BLaER1 (cell line): ENCODE measurements at regions not wholly inside any gene's neighbourhood (a gene's known extent, or its start where the extent isn't known, plus 50 kb on each side); places are given as distances from the start of the nearest gene placed in this dataset.
"Not testable (repeated sequence)": the region's sequence is repeated elsewhere in the genome, so short reads cannot be mapped to it uniquely, and the experiment has no call there.

Experiments used
- H3K27ac ChIP-seq: shearing (Covaris generic); formaldehyde crosslinking; 2 replicates; pipeline ENCODE4 v1.8.1; 2022
- H3K27me3 ChIP-seq: shearing (Covaris generic); formaldehyde crosslinking; 2 replicates; pipeline ENCODE4 v1.8.1; 2022
- H3K36me3 ChIP-seq: shearing (Covaris generic); formaldehyde crosslinking; 2 replicates; pipeline ENCODE4 v1.8.1; 2022
- H3K4me1 ChIP-seq: shearing (Covaris generic); formaldehyde crosslinking; 2 replicates; pipeline ENCODE4 v1.8.1; 2022
- H3K4me2 ChIP-seq: shearing (Covaris generic); formaldehyde crosslinking; 2 replicates; pipeline ENCODE4 v1.8.1; 2022
- H3K4me3 ChIP-seq: shearing (Covaris generic); formaldehyde crosslinking; 2 replicates; pipeline ENCODE4 v1.8.1; 2022
- H3K9ac ChIP-seq: shearing (Covaris generic); formaldehyde crosslinking; 2 replicates; pipeline ENCODE4 v1.8.1; 2022
- H3K9me3 ChIP-seq: shearing (Covaris generic); formaldehyde crosslinking; 2 replicates; pipeline ENCODE4 v1.8.1; 2022
- H4K20me1 ChIP-seq: shearing (Covaris generic); formaldehyde crosslinking; 2 replicates; pipeline ENCODE4 v1.8.1; 2022
- Cebpa-rat ChIP-seq: shearing (Covaris generic); IDR thresholded peaks from 2 replicates; pipeline ENCODE4 v1.8.1; 2022

DNA sequence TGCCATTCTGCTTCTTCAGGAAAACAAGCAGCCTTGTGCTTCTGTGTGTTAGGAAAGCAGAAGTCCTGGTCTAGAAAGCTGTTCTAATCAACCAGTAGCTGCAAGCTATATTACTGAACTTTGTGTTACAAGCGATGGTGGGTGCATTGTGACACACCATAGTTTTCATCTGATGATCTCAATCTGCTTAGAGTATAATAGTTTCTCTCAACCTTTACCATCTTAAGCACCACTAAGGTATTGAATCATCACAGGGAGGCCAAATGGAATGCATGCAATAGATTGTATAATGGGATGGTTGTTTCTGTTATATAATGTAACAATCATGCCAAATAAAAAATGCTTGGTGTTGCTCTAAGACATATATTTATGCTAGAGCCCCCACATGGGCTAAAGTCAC, 771.7 kb downstream of the NOVA1 start:
- H3K36me3 ChIP-seq = no peaks in the 10 kb centered on the region
- no peaks in the 10 kb centered on the region for H3K27me3 ChIP-seq
- H3K9ac ChIP-seq = no peak overlapping the region
- TF ChIP-seq Cebpa-rat = no peak
- H3K27ac ChIP-seq = no peak overlapping the region
- no peaks in the 10 kb centered on the region for H4K20me1 ChIP-seq
- no peaks in the 10 kb centered on the region for H3K9me3 ChIP-seq
- H3K4me1 ChIP-seq = no peaks in the 10 kb centered on the region
- H3K4me2 ChIP-seq = no peak overlapping the region
- H3K4me3 ChIP-seq = no peak overlapping the region

DNA sequence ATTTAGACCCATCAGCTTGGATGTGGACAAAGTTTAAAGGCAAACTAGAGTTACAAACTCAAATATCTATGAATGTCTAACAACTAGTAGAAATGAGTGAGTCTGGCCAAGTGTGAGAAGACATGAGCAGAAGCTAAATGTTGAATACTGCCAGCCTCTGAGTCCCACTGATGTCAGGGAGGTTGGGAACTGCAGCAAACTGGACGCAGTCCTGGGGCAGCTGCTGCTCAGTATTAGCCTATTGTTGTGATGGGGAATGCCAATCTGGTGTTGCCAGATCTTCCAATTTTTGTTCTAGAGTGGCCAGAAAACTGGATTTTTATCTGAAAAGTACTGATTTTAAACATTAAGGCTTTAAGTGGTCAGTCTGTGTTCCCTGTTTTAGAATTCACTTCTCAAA, 770.4 kb upstream of the STXBP6 start:
- Histone ChIP-seq H3K9me3 (no peaks in the 10 kb centered on the region), H3K4me1 (no peaks in the 10 kb centered on the region; the same call in 1 of the 2 replicates), H3K27me3 (no peaks in the 10 kb centered on the region), H3K9ac (no peak overlapping the region), H3K36me3 (no peaks in the 10 kb centered on the region), H3K4me2 (no peak overlapping the region), H3K27ac (no peak overlapping the region), H4K20me1 (no peaks in the 10 kb centered on the region), H3K4me3 (no peak overlapping the region)
- TF ChIP-seq Cebpa-rat = no peak

DNA sequence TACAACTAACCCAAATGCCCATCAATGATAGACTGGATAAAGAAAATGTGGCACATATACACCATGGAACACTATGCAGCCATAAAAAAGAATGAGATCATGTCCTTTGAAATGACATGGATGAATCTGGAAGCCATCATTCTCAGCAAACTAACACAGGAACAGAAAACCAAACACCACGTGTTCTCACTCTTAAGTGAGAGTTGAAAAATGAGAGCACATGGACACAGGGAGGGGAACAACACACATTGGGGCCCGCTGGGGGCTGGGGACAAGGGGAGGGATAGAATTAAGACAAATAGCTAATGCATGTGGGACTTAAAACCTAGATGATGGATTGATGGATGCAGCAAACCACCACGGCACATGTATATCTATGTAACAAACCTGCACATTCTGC, 764.7 kb upstream of the STXBP6 start:
- H3K4me1 ChIP-seq, H3K9me3 ChIP-seq, H3K4me2 ChIP-seq, H3K27ac ChIP-seq, H3K4me3 ChIP-seq, H3K9ac ChIP-seq, H4K20me1 ChIP-seq, H3K36me3 ChIP-seq, H3K27me3 ChIP-seq: not testable (repeated sequence)

DNA sequence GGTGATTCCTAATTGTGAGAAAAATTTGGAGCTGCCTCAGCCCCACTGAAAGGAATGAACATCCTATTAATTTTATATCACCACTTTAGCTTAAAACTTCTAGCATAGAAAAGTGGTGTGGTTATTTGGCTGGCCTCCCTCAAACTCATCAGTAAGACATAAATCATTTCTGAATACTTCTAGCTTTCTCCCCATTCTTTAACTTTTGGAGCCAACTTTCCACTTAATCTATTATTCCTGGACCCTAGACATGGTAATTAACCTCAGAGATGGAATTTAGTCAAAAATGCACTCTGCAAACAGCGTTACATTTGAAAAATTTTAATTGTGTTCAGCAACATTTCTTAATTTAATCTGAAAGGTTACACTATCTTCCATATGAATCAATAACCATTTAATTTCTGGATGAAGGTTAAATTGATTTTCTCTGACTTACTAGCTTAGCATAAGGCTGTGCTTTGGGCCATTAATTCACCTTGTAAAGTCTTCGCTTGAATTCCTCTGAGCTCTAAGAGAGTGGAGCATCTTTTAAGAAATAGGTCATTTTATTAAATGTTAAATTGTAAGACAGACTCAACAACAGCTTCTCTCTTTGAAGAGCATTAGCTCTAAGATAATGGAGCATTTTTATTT, 753.6 kb upstream of the STXBP6 start:
- Histone ChIP-seq H3K9ac (no peak overlapping the region), H3K27me3 (no peaks in the 10 kb centered on the region), H3K4me3 (no peak overlapping the region), H3K27ac (no peak overlapping the region), H3K4me2 (no peak overlapping the region), H3K4me1 (no peaks in the 10 kb centered on the region), H3K36me3 (no peaks in the 10 kb centered on the region), H4K20me1 (no peaks in the 10 kb centered on the region), H3K9me3 (no peaks in the 10 kb centered on the region)
- no peak for TF ChIP-seq Cebpa-rat

DNA sequence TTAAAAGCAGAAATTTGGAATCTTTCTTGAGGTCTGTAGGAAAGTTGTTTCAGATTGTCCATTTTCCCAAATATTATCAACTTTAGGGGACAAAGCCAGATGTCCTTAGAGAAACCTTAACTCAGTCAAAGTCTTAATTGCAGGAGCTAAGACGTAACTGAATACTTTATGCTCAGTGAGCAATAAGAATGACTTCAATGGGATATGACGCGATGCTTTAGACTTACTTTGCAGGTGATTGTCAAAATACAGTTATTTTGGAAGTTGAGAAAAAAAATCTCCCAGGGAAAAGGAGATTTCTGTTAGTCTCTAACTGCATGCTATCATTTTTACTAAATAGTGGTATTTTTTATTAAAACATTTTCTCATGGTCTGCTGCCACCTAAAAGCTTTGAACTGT, 750.9 kb upstream of the STXBP6 start:
- no peaks in the 10 kb centered on the region for H3K27me3 ChIP-seq
- H3K9me3 ChIP-seq = no peaks in the 10 kb centered on the region
- no peaks in the 10 kb centered on the region for H4K20me1 ChIP-seq
- TF ChIP-seq Cebpa-rat = no peak
- no peak overlapping the region for H3K9ac ChIP-seq
- H3K27ac ChIP-seq = no peak overlapping the region
- H3K4me2 ChIP-seq = no peak overlapping the region
- no peaks in the 10 kb centered on the region for H3K4me1 ChIP-seq
- H3K4me3 ChIP-seq = no peak overlapping the region
- no peaks in the 10 kb centered on the region for H3K36me3 ChIP-seq

DNA sequence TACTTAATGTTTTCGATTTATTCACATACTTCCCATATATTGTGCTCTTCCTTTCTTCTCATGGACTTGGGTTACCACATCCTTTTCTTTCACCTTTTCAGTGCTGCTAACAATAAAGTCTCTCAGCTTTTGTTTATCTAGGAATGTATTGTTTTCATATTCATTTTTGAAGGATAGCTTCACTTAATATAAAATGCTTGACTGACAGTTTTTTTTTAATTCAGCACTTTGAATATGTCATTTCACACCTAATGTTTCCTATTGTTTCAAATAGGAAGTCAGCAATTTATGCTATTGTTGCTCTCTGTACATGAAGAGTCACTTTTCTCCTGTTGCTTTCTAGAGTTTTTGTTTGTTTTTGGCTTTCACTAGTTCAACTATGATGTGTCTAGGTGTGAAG, 738.3 kb upstream of the STXBP6 start:
- Histone ChIP-seq H3K4me3 (no peak overlapping the region), H3K9me3 (0 out of 2 replicates have a peak, but pooled peaks cover 3% of the 10 kb centered on the region), H3K36me3 (no peaks in the 10 kb centered on the region), H3K27ac (no peak overlapping the region), H4K20me1 (no peaks in the 10 kb centered on the region), H3K27me3 (no peaks in the 10 kb centered on the region), H3K4me2 (no peak overlapping the region), H3K4me1 (no peaks in the 10 kb centered on the region), H3K9ac (no peak overlapping the region)
- no peak for TF ChIP-seq Cebpa-rat

DNA sequence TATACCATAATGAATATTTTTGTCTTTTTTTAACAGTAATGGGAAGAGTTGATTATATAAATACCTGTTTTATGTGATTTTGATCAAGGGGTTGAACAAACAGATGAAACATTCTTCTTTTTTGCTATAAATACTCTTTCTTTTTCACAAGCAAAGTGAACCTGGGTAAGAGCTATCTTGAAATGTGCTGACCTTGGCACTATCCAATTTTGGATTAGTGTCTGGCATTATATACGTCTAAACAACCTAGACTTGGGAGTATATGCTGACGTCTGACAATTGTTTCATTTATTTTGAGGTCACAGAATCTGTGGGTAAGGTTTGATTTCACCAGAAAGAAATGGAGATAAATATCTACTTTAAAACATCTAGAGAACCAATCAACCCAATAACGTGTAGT, 716.0 kb upstream of the STXBP6 start:
- no peak for TF ChIP-seq Cebpa-rat
- no peaks in the 10 kb centered on the region for H3K9me3 ChIP-seq
- H3K4me2 ChIP-seq = no peak overlapping the region
- H3K9ac ChIP-seq = no peak overlapping the region
- no peaks in the 10 kb centered on the region for H3K36me3 ChIP-seq
- H3K4me3 ChIP-seq = no peak overlapping the region
- H3K4me1 ChIP-seq = peaks cover 7% of the 10 kb centered on the region; the same call in 1 of the 2 replicates
- no peaks in the 10 kb centered on the region for H3K27me3 ChIP-seq
- no peak overlapping the region for H3K27ac ChIP-seq
- H4K20me1 ChIP-seq = no peaks in the 10 kb centered on the region

DNA sequence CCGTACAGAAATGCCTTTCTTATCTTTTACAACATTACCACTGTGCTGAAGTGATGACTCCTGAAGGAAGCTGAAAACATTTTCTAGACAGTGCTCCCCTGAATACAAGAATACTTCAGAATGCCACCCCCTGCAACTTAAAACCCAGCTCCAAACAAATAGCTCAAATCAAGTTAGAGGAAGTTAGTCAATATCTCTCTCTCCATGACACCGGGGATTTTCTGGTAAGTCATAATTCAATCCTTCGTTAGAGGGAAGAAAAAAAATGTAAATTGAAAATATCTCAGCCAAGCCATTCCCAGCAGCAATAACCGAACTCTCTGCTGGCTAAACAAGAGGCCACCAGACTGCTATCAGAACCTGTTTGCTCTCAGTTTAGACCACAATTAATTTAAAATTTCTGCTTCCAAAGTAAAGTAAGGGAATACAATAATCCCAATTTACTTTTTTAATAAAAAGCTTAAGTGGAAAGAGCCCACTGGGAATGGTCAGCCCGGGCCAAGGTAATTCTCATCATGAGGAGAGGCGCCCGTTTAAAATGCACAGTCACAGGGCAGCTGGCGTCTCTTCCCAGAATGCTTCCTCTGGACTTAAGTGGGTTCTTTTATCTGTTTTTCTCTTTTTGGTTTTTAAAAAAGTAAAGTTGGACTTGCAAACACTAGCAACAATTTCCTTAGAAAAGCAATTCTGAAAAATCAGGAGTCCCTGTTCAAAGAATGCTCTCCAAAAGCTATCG, 710.1 kb upstream of the STXBP6 start:
- no peak overlapping the region for H3K27ac ChIP-seq
- no peak for TF ChIP-seq Cebpa-rat
- H3K9me3 ChIP-seq = no peaks in the 10 kb centered on the region
- no peak overlapping the region for H3K4me3 ChIP-seq
- H3K4me2 ChIP-seq = no peak overlapping the region
- H4K20me1 ChIP-seq = no peaks in the 10 kb centered on the region
- no peak overlapping the region for H3K9ac ChIP-seq
- H3K36me3 ChIP-seq = no peaks in the 10 kb centered on the region
- no peaks in the 10 kb centered on the region for H3K4me1 ChIP-seq
- H3K27me3 ChIP-seq = no peaks in the 10 kb centered on the region

DNA sequence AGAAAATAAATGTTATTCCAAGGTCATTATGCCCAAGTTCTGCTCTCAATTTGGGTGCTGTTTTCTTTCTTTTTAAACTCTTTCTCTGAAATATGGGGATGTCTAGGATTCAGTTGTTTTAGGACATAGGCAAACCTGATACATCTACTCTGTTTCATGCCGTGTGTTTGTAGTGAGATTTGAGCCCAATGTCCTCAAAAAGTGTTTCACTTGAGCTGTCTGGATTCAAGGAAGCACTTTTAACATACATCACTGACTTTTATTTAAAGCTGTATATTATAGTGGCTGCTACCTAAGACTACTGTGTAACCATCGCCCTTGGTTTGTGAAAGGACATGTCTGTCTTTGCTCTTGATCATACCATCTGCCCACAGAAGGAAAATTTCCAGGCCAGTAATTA, 709.3 kb upstream of the STXBP6 start:
- no peaks in the 10 kb centered on the region for H3K27me3 ChIP-seq
- no peak overlapping the region for H3K9ac ChIP-seq
- no peaks in the 10 kb centered on the region for H3K9me3 ChIP-seq
- no peak overlapping the region for H3K4me3 ChIP-seq
- H3K27ac ChIP-seq = no peak overlapping the region
- H3K4me1 ChIP-seq = no peaks in the 10 kb centered on the region
- H4K20me1 ChIP-seq = no peaks in the 10 kb centered on the region
- no peaks in the 10 kb centered on the region for H3K36me3 ChIP-seq
- no peak overlapping the region for H3K4me2 ChIP-seq
- no peak for TF ChIP-seq Cebpa-rat

DNA sequence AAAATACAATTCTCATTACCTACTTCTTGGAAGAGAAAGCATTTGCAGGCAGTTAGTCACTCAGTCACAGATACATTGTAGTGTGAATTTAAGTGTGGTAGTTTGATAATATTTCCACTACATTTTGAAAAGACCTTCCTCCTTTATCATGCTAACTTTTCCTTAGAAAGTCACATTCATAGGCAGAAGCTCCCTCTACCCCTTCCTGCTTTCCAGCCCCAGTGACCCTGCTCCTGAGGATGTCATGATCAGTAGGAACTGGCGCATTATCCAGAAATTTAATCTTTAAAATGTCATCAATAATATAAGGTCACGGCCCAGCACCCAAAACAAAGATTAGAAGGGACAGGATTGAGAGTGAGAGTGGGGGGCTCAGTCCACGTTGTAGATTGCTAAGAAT, 707.4 kb upstream of the STXBP6 start:
- no peaks in the 10 kb centered on the region for H4K20me1 ChIP-seq
- no peak overlapping the region for H3K27ac ChIP-seq

More for the DNA sequence above, 707.4 kb upstream of the STXBP6 start:
- Histone ChIP-seq H3K9me3 (no peaks in the 10 kb centered on the region), H3K4me3 (no peak overlapping the region), H3K4me2 (no peak overlapping the region), H3K4me1 (no peaks in the 10 kb centered on the region), H3K27me3 (no peaks in the 10 kb centered on the region), H3K36me3 (no peaks in the 10 kb centered on the region), H3K9ac (no peak overlapping the region)
- TF ChIP-seq Cebpa-rat = no peak
